GM12872 (cell line): ENCODE measurements at regions not wholly inside any gene's neighbourhood (a gene's known extent, or its start where the extent isn't known, plus 50 kb on each side); places are given as distances from the start of the nearest gene placed in this dataset.
A peak's percentile ranks its signal among the peaks of the same experiment; 100 is the strongest.

Source experiments
- CTCF ChIP-seq: IDR thresholded peaks from 3 replicates; pipeline ENCODE4 v1.5.1; 2011; ENCODE audit warnings: low read depth, mild to moderate bottlenecking, low read length, moderate library complexity; ENCODE audit not compliant: insufficient read depth

- no peak for TF ChIP-seq CTCF
Observed at GRCh38 chr7:72524037-72524436, 111.9 kb upstream of the CALN1 start.

GRCh38 chr7:72504061-72504706 is 92.0 kb upstream of the CALN1 start:
- TF ChIP-seq CTCF: no peak

- TF ChIP-seq CTCF: no peak
Observed at GRCh38 chr7:72503644-72504043, 91.5 kb upstream of the CALN1 start.

- TF ChIP-seq CTCF: no peak
Observed at GRCh38 chr7:72494807-72495206, 82.7 kb upstream of the CALN1 start.

GRCh38 chr7:72493850-72494661 is 81.9 kb upstream of the CALN1 start:
- peak; percentile 77 for TF ChIP-seq CTCF

- TF ChIP-seq CTCF: no peak
Observed at GRCh38 chr7:72492461-72493065, 80.4 kb upstream of the CALN1 start.

GRCh38 chr7:72490301-72490700 is 78.2 kb upstream of the CALN1 start:
- no peak for TF ChIP-seq CTCF
